Type B pancreatic cell (in vitro differentiated cells): ENCODE measurements at regions not wholly inside any gene's neighbourhood (a gene's known extent, or its start where the extent isn't known, plus 50 kb on each side); places are given as distances from the start of the nearest gene placed in this dataset.

Experiments
- DNase-seq: peaks from one replicate; pipeline ENCODE4 v3.0.0; 2021; ENCODE audit warnings: mixed read lengths; ENCODE audit not compliant: unreplicated experiment; ENCODE audit errors: extremely low spot score
- H3K27ac Mint-ChIP-seq: 2 replicates; pipeline ENCODE4 v1.8.0; 2021; ENCODE audit warnings: mild to moderate bottlenecking, mixed read lengths
- H3K27me3 Mint-ChIP-seq: 2 replicates; pipeline ENCODE4 v1.8.0; 2021; ENCODE audit warnings: mixed read lengths
- H3K36me3 Mint-ChIP-seq: 2 replicates; pipeline ENCODE4 v1.8.0; 2021; ENCODE audit warnings: mixed read lengths
- H3K4me1 Mint-ChIP-seq: one replicate; pipeline ENCODE4 v1.8.0; 2021; ENCODE audit warnings: mixed read lengths; ENCODE audit not compliant: unreplicated experiment
- H3K4me3 Mint-ChIP-seq: 2 replicates; pipeline ENCODE4 v1.8.0; 2021; ENCODE audit warnings: mild to moderate bottlenecking, mixed read lengths
- H3K9me3 Mint-ChIP-seq: 2 replicates; pipeline ENCODE4 v1.8.0; 2021; ENCODE audit warnings: mixed read lengths
- TF ChIP-seq, protein P1 (sequence below): fragments of 200-600 bp; sonication (generic); conservative IDR thresholded peaks from 2 replicates; pipeline ENCODE4 v1.5.0; 2021; ENCODE audit warnings: antibody characterized with exemption, mild to moderate bottlenecking

- TF ChIP-seq, protein P1, sequence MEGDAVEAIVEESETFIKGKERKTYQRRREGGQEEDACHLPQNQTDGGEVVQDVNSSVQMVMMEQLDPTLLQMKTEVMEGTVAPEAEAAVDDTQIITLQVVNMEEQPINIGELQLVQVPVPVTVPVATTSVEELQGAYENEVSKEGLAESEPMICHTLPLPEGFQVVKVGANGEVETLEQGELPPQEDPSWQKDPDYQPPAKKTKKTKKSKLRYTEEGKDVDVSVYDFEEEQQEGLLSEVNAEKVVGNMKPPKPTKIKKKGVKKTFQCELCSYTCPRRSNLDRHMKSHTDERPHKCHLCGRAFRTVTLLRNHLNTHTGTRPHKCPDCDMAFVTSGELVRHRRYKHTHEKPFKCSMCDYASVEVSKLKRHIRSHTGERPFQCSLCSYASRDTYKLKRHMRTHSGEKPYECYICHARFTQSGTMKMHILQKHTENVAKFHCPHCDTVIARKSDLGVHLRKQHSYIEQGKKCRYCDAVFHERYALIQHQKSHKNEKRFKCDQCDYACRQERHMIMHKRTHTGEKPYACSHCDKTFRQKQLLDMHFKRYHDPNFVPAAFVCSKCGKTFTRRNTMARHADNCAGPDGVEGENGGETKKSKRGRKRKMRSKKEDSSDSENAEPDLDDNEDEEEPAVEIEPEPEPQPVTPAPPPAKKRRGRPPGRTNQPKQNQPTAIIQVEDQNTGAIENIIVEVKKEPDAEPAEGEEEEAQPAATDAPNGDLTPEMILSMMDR = no peak
- H3K27ac Mint-ChIP-seq = no peak overlapping the region
- H3K4me3 Mint-ChIP-seq = no peak overlapping the region
- peaks cover 20% of the 10 kb centered on the region for H3K4me1 Mint-ChIP-seq
- H3K27me3 Mint-ChIP-seq = peaks cover 3% of the 10 kb centered on the region
- no peaks in the 10 kb centered on the region for H3K36me3 Mint-ChIP-seq
- peaks cover 3% of the 10 kb centered on the region for H3K9me3 Mint-ChIP-seq
- DNase-seq = no peak
Observed at GRCh38 chr7:23960361-23960760, 250.3 kb downstream of the STK31 start.

DNA sequence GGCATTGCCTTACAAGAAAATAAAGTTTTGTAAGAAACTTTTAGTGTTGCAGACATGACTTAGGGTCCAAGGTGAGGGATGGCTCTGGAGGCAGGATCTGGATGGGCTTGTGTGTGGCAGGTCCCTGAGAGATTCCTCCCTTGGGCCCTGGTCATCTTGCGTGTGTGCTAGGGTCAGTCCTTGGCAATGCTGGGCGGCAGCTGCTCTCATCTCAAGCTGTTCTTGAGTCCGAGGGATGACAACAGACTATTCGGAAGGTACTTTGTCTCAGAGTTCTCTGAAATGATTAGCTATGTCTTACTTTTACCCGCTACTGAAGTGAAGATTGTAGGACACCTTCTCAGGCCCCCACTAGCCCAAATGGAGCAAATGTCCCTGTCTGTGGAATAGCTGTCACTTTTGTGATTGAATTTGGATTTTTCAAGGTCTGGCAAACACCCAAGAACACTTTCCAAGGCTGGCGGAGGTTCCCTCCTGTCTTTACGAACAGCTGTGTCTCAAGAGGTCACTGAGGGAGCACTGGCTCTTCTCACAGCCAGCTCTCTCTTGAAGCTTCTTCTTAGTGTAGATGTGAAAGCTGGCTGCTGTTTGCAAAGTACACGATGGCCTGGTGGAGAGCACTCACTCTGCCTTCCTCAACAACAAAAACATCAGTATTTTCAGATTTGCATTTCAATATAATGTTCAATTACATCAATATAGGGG is 253.6 kb downstream of the STK31 start:
- TF ChIP-seq, protein P1 = no peak
- Mint-ChIP-seq H3K27me3 (peaks cover 3% of the 10 kb centered on the region), H3K4me1 (peaks cover 9% of the 10 kb centered on the region), H3K36me3 (no peaks in the 10 kb centered on the region), H3K9me3 (peaks cover 9% of the 10 kb centered on the region), H3K4me3 (no peak overlapping the region), H3K27ac (no peak overlapping the region)
- no peak for DNase-seq

DNA sequence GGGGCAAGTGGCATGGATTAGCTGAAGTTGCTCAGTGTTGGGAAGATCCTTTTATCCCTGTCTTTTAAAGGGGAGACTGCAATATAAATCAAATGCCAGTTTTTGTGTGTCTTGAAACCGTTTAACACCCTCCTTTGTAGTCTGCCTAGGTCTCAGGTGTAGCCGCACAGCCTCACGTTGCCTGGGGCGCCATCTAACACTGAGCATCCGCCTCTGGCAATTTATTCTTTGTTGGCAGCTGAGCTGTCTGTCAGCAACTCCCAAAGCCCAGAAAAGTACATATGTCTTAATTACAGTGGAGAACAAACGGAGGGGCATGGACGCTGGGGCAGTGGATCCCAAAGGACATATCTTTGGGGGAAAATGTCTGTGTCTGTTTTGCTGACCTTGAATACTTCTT is 254.7 kb downstream of the STK31 start:
- TF ChIP-seq, protein P1 = no peak
- Mint-ChIP-seq H3K27ac (no peak overlapping the region), H3K36me3 (no peaks in the 10 kb centered on the region)

GRCh38 chr7:23965296-23965695 is 255.3 kb downstream of the STK31 start:
- H3K27me3 Mint-ChIP-seq = peaks cover 3% of the 10 kb centered on the region
- H3K4me1 Mint-ChIP-seq = peaks cover 9% of the 10 kb centered on the region
- H3K4me3 Mint-ChIP-seq = no peak overlapping the region
- no peak overlapping the region for H3K27ac Mint-ChIP-seq
- peaks cover 9% of the 10 kb centered on the region for H3K9me3 Mint-ChIP-seq
- DNase-seq = no peak
- TF ChIP-seq, protein P1 = no peak
- H3K36me3 Mint-ChIP-seq = no peaks in the 10 kb centered on the region

More for the DNA sequence above, 254.7 kb downstream of the STK31 start:
- DNase-seq = no peak
- Mint-ChIP-seq H3K4me3 (no peak overlapping the region), H3K9me3 (peaks cover 9% of the 10 kb centered on the region), H3K4me1 (peaks cover 9% of the 10 kb centered on the region), H3K27me3 (peaks cover 3% of the 10 kb centered on the region)

DNA sequence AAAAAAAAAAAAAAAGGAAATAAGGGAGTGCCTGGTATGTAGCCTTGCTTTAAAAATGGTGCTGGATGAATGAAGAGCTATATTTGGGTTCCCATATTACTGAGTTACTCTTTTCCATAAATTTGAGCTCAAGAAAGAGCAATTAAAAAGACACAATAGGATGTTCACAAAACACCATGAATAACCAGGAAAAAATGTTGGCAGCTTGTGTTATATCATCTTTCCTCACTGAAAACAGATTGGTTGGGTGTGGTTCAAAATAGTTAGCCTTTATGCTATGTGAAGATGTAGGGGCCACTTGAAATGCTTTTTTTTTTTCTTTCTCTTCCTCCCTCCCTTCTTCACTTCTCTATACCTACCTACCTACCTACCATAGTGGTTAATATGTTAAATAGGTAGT is 256.9 kb downstream of the STK31 start:
- Mint-ChIP-seq H3K4me1 (peaks cover 9% of the 10 kb centered on the region), H3K36me3 (no peaks in the 10 kb centered on the region), H3K27ac (no peak overlapping the region)

More for the DNA sequence above, 256.9 kb downstream of the STK31 start:
- TF ChIP-seq, protein P1 = no peak
- peaks cover 9% of the 10 kb centered on the region for H3K9me3 Mint-ChIP-seq
- H3K4me3 Mint-ChIP-seq = no peak overlapping the region
- H3K27me3 Mint-ChIP-seq = peaks cover 5% of the 10 kb centered on the region
- no peak for DNase-seq
